Smooth muscle cell (in vitro differentiated cells): ENCODE measurements at regions not wholly inside any gene's neighbourhood (a gene's known extent, or its start where the extent isn't known, plus 50 kb on each side); places are given as distances from the start of the nearest gene placed in this dataset.

Experiments
- DNase-seq: peaks from one replicate; lab custom pipeline; 2025; ENCODE audit not compliant: unreplicated experiment; lab: John Stamatoyannopoulos, UW
- H2AFZ ChIP-seq: fragments of 200-600 bp; sonication (generic); 2 replicates; pipeline ENCODE4 v1.6.0; 2016; ENCODE audit warnings: antibody characterized with exemption, low read depth, mild to moderate bottlenecking
- H3F3A ChIP-seq: fragments of 200-600 bp; sonication (generic); 2 replicates; pipeline ENCODE4 v1.6.0; 2017; ENCODE audit warnings: antibody characterized with exemption, low read depth
- H3K27ac ChIP-seq: fragments of 200-600 bp; sonication (generic); 2 replicates; pipeline ENCODE4 v1.5.1; 2016; ENCODE audit warnings: low read depth, mild to moderate bottlenecking
- H3K27me3 ChIP-seq: fragments of 200-600 bp; sonication (generic); 2 replicates; pipeline ENCODE4 v1.6.1; 2016; ENCODE audit warnings: low read depth, mild to moderate bottlenecking
- H3K36me3 ChIP-seq: fragments of 200-600 bp; sonication (generic); 2 replicates; pipeline ENCODE4 v1.5.1; 2016; ENCODE audit warnings: low read depth
- H3K4me1 ChIP-seq: fragments of 200-600 bp; sonication (generic); 2 replicates; pipeline ENCODE4 v1.5.1; 2016; ENCODE audit warnings: low read depth
- H3K4me2 ChIP-seq: fragments of 200-600 bp; sonication (generic); 2 replicates; pipeline ENCODE4 v1.6.0; 2016; ENCODE audit warnings: mild to moderate bottlenecking
- H3K4me3 ChIP-seq: fragments of 200-600 bp; sonication (generic); 2 replicates; pipeline ENCODE4 v1.5.1; 2016; ENCODE audit warnings: mild to moderate bottlenecking
- H3K79me2 ChIP-seq: fragments of 200-600 bp; sonication (generic); 2 replicates; pipeline ENCODE4 v1.6.0; 2016; ENCODE audit warnings: low read depth, mild to moderate bottlenecking
- H3K9ac ChIP-seq: fragments of 200-600 bp; sonication (generic); 2 replicates; pipeline ENCODE4 v1.6.0; 2016; ENCODE audit warnings: low read depth
- H3K9me3 ChIP-seq: fragments of 200-600 bp; sonication (generic); replicated peaks from 2 replicates; pipeline ENCODE4 v1.5.1; 2016; ENCODE audit warnings: low read depth
- H4K20me1 ChIP-seq: fragments of 200-600 bp; sonication (generic); 2 replicates; pipeline ENCODE4 v1.6.0; 2016; ENCODE audit warnings: low read depth
- WGBS: methylation state at CpG from one replicate; pipeline ENCODE4 v1.1.7; 2016; ENCODE audit warnings: low lambda C conversion rate; 5-methylcytosine and 5-hydroxymethylcytosine counted together
- TF ChIP-seq, protein P1 (sequence below): fragments of 200-600 bp; sonication (generic); IDR thresholded peaks from 2 replicates; pipeline ENCODE4 v1.5.1; 2017; ENCODE audit warnings: borderline replicate concordance, mild to moderate bottlenecking, antibody characterized with exemption; ENCODE audit not compliant: insufficient read depth, poor library complexity, severe bottlenecking

DNA sequence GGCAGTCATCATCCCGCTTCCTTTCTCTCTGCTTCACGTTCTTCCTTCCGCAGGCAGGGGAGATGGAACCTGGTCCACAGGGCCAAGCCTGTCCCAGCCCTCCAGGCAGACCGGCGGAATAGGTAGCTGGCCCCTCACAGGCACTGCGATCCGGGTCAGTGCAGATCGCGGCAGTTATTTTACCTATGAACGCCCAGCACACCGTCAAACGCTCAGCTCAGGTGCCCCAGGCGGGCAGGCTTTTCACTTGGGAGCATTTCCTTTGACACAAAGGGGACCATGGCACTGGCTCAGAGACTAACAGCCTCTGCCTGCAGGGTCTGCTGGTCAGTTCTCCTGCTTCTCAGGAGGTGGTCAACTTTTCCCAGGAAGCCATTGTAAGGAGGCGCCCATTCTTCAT is 97.0 kb upstream of the ZNF98 start:
- Histone ChIP-seq H3K4me1 (no peaks in the 10 kb centered on the region), H3K36me3 (no peaks in the 10 kb centered on the region), H3K27me3 (no peaks in the 10 kb centered on the region), H3K79me2 (no peaks in the 10 kb centered on the region), H3K27ac (no peak overlapping the region), H4K20me1 (no peaks in the 10 kb centered on the region), H2AFZ (no peak overlapping the region), H3K9ac (no peak overlapping the region), H3K9me3 (no peaks in the 10 kb centered on the region), H3K4me2 (no peak overlapping the region), H3K4me3 (no peak overlapping the region), H3F3A (no peaks in the 10 kb centered on the region)
- TF ChIP-seq, protein P1, sequence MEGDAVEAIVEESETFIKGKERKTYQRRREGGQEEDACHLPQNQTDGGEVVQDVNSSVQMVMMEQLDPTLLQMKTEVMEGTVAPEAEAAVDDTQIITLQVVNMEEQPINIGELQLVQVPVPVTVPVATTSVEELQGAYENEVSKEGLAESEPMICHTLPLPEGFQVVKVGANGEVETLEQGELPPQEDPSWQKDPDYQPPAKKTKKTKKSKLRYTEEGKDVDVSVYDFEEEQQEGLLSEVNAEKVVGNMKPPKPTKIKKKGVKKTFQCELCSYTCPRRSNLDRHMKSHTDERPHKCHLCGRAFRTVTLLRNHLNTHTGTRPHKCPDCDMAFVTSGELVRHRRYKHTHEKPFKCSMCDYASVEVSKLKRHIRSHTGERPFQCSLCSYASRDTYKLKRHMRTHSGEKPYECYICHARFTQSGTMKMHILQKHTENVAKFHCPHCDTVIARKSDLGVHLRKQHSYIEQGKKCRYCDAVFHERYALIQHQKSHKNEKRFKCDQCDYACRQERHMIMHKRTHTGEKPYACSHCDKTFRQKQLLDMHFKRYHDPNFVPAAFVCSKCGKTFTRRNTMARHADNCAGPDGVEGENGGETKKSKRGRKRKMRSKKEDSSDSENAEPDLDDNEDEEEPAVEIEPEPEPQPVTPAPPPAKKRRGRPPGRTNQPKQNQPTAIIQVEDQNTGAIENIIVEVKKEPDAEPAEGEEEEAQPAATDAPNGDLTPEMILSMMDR, result no peak
- WGBS, result 89% methylated on average over 14 of the region's 14 CpGs
- DNase-seq, result no peak

DNA sequence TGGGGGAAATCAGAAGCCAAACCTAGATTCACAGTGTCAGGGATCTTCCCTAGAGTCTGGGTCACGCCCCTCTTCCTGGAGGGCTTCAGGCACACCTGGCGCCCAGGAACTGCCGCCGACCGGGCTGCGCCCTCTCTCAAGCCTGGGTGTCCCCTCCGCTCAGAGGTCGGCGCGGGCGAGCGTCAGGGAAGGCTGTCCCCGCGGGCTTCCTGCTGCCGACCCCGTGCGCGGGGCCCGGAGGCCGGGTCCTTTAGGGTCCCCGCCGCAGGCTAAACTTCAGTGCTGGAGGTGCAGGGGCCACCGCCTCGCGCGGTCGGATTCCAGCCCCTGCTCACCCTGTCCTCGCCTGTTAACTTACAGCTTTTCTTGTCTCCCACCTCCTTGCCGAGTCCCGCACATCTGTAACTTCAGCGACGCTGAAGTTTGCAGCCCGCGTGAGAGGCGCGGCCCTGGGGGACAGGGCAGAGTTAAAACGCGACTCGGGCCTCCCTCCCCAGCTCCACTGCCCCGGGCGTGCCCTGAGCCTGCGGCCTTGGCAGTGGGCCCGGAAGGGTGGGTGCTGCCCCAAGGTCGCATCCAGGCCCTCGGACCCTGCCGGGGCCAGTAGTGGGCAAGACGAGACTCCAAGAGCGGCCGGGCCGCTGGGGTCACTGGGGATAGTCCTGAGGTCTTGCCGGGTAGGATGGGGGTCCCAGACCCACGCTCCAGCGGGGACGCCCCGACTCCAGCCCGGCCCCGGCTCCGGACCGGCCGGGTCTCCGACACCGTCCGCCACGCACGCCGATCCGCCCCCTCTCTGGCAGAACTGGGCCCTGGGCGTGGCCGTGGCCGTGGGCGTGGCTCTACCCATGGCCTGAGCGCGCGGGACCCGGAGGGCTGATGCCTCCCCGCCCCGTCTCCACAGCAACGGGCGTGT is 95.6 kb upstream of the ZNF98 start:
- WGBS, result 95% methylated on average over 78 of the region's 79 CpGs
- H3K4me1 ChIP-seq, result no peaks in the 10 kb centered on the region
- no peak overlapping the region for H2AFZ ChIP-seq
- no peak overlapping the region for H3K4me2 ChIP-seq
- H4K20me1 ChIP-seq, result no peaks in the 10 kb centered on the region
- no peak for DNase-seq
- H3K36me3 ChIP-seq, result no peaks in the 10 kb centered on the region
- H3K27ac ChIP-seq, result no peak overlapping the region
- TF ChIP-seq, protein P1, result no peak
- H3K9ac ChIP-seq, result no peak overlapping the region
- H3K4me3 ChIP-seq, result no peak overlapping the region
- no peaks in the 10 kb centered on the region for H3F3A ChIP-seq
- no peaks in the 10 kb centered on the region for H3K79me2 ChIP-seq
- no peaks in the 10 kb centered on the region for H3K27me3 ChIP-seq
- no peaks in the 10 kb centered on the region for H3K9me3 ChIP-seq

DNA sequence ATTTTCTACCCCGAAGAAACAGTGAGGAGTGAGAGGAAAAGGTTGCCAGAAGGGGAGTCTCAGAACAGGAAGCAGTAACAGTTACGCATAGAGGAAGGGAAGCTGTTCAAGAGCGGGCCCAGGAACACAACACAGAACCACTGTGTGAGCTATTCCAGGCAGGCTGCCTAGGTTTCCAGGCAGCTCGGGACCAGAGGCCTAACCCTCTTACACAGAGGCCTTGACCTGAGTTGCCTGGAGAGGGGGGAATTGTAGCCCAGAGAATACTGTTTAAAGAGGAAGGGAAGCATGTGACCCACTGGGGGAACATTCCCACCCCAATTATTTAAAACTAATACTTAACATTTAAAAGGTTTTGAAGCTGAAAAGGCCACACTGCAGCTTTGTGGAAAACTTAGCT is 93.3 kb upstream of the ZNF98 start:
- no peaks in the 10 kb centered on the region for H3K4me1 ChIP-seq
- H3K4me3 ChIP-seq, result no peak overlapping the region
- WGBS, result 69% methylated on average over 4 of the region's 4 CpGs
- H3K79me2 ChIP-seq, result no peaks in the 10 kb centered on the region
- no peak for DNase-seq
- H3K27ac ChIP-seq, result no peak overlapping the region
- no peaks in the 10 kb centered on the region for H4K20me1 ChIP-seq
- H3F3A ChIP-seq, result no peaks in the 10 kb centered on the region
- TF ChIP-seq, protein P1, result no peak
- no peak overlapping the region for H3K9ac ChIP-seq
- no peak overlapping the region for H3K4me2 ChIP-seq
- no peaks in the 10 kb centered on the region for H3K9me3 ChIP-seq
- H3K36me3 ChIP-seq, result no peaks in the 10 kb centered on the region
- H2AFZ ChIP-seq, result no peak overlapping the region
- H3K27me3 ChIP-seq, result no peaks in the 10 kb centered on the region

DNA sequence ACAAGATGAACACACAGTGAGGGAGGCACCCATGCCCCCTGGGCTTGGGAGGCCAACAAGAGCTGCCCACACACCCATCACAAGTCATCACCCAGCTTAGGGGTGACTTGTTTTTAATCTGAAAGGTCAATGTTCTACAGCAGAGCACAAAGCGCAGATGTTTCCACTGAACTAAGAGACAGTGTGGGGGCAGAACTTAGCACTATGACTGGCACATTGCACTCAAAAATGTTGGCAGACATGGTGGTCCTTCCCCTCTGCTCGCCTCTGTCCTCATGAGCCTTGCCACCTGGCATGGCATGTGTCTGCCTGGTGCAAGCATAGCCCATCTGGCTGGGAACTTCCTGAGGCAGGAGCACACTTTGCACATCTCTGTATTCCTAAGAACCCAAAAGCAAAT is 81.4 kb upstream of the ZNF98 start:
- no peaks in the 10 kb centered on the region for H3K4me1 ChIP-seq
- DNase-seq, result no peak
- peaks cover 5% of the 10 kb centered on the region for H3K9me3 ChIP-seq
- TF ChIP-seq, protein P1, result no peak
- H3K27ac ChIP-seq, result no peak overlapping the region
- H3K9ac ChIP-seq, result no peak overlapping the region
- H3F3A ChIP-seq, result no peaks in the 10 kb centered on the region
- no peaks in the 10 kb centered on the region for H3K27me3 ChIP-seq
- H3K4me3 ChIP-seq, result no peak overlapping the region
- 79% methylated on average over 2 of the region's 2 CpGs for WGBS
- H2AFZ ChIP-seq, result no peak overlapping the region
- H3K36me3 ChIP-seq, result no peaks in the 10 kb centered on the region
- H4K20me1 ChIP-seq, result no peaks in the 10 kb centered on the region
- no peak overlapping the region for H3K4me2 ChIP-seq
- no peaks in the 10 kb centered on the region for H3K79me2 ChIP-seq
